Kidney tubule cell (primary cell): ENCODE measurements at regions not wholly inside any gene's neighbourhood (a gene's known extent, or its start where the extent isn't known, plus 50 kb on each side); places are given as distances from the start of the nearest gene placed in this dataset.
"Not testable (repeated sequence)": the region's sequence is repeated elsewhere in the genome, so short reads cannot be mapped to it uniquely, and the experiment has no call there.

ENCODE experiments used
- DNase-seq: peaks from one replicate; pipeline ENCODE4 v3.0.0-alpha.2; 2018; ENCODE audit warnings: low spot score

GRCh38 chr17:63258785-63259184 is 187.3 kb downstream of the CYB561 start:
- no peak for DNase-seq

- no peak for DNase-seq
These were observed 183.2 kb downstream of the CYB561 start for GRCh38 chr17:63262751-63263476.

DNA sequence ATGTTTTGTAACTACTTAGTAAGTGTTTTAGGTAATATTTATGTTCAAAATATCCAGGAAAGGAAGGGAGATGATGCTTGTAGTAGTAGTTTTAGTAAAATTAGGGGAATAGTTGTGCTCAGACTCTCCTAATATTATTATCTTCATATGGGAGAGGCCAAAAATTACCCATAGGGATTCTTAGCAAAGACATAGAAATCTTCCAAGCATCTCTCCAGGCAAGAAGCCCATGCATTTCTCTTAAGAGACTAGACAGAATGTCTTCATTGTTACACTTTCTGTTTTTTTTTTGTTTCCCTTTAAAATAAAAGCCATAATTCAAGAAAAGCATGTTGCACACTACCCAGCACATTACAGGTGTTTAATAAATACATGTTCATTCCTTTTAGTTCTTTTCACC is 180.6 kb downstream of the CYB561 start:
- no peak for DNase-seq

- no peak for DNase-seq
These were observed 178.3 kb downstream of the CYB561 start for GRCh38 chr17:63267846-63268245.

DNA sequence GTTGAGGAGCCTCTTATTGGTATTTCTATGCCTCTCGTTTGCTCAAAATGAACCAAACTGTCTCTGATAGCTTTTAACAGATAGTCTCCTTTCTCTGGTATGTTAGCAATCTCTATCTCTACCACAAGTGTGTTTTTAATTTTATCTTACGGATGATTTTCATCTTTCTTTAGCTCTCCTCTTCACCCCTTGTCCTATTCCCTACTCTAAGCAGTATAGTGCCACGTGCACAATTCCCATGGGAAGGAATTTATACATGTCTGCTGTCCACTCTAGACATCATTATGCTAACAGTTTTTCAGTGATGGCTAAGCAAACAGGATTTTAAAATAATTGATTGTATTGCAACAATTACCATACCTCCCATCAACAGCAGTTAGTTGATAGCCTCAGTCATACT is 177.3 kb downstream of the CYB561 start:
- DNase-seq: no peak

- DNase-seq: no peak
These were observed 175.5 kb downstream of the CYB561 start for GRCh38 chr17:63270610-63271009.

- DNase-seq: peak; percentile 33
These were observed 172.0 kb downstream of the CYB561 start for GRCh38 chr17:63274146-63274545.

DNA sequence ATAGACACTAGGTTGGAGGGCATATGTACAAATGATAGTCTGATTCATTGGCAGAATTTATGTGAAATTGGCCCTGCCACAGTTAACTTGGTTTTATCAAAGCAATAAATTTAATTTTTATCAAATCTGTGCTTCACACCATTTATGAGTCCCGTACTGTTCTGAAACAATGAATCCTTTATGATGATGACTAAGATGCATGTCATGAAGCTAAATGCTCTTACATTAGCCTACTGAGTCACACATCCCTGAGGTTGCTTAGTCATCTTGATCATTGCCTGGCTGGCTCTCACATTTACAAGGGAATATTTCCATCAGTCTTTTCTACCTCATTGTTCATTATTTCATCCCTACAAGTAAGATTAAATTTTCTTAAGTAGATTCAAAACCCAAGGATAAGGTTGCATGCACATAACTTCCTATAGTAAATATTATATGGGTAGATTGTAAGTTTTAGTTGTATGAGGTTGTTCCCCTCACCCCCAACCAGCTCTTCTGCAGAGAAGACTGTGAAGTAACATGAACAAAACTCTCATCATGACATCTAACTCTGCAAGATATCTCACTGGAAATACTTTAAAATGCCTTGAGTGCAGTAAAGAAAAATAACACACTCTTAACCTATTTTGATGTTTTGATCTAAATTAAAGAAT is 170.7 kb downstream of the CYB561 start:
- peak; percentile 94 for DNase-seq

- no peak for DNase-seq
These were observed 169.9 kb downstream of the CYB561 start for GRCh38 chr17:63275971-63276745.

DNA sequence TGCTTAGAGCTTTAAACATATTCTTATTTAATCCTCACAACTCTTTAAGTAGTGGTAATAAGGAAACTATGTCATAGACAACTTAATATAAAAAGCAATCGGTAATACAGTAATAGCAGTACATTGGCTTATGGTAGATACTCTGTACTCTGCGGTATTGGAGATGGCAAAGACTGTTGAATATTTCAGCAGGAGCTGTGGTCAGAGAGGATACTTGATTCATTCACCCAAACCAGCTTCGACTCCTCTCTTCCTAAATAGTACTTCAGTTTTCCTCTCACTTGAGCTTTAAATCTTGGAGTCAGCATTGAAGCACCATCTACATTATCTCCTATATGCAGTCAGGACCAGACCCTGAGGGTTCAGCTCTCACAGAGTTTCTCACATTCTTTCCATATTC is 169.3 kb downstream of the CYB561 start:
- no peak for DNase-seq

DNA sequence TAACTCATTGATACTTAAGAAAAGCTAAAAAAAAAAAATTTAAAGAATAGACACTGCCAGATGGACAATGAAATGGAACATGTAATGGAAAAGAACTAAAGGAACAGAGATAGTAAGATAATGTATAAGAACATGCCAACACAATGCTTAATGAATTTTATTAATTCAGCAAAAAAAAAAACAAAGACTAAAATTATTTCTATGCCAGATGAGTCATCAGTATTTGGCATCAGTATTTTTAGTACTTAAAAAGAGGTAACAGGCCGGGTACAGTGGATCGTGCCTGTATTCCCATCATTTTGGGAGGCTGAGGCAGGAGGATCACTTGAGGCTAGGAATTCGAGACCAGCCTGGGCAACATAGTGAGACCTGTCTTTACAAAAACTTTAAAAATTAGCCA is 168.5 kb downstream of the CYB561 start:
- no peak for DNase-seq

DNA sequence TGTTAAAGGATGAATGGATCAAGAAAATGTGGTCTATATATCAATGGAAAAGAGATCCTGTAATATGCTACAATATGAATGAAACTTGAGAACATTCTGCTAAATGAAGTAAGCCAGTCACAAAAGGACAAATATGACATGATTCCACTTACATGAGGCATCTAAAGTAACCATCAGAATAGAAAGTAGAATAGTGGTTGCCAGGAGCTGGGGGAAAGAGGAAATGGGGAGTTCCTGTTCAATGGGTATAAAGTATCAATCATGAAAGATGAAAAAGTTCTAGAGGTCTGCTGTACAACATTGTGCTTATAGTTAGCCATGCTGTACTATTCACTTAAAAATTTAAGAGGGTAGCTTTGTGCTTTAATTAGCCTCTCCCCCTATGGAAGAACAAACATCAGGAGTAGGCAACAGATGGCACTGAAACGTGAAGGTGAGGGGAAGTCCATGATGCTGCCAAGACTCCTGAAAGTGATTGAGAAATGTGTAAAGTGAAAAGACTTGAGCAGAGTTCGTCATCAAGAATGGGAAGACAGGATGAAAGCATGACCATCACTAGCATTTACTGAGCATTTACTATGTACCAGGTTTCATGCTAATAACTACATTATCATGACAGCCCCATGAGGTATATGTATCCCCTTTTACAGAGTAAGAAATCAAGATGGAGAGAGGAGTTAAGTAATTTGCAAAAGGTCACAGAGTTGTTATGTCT is 167.2 kb downstream of the CYB561 start:
- no peak for DNase-seq

GRCh38 chr17:63279498-63280230 is 166.4 kb downstream of the CYB561 start:
- peak; percentile 35 for DNase-seq

GRCh38 chr17:63282455-63282854 is 163.7 kb downstream of the CYB561 start:
- DNase-seq: no peak

- DNase-seq: no peak
These were observed 160.6 kb downstream of the CYB561 start for GRCh38 chr17:63285551-63285950.

GRCh38 chr17:63286254-63286653 is 159.9 kb downstream of the CYB561 start:
- DNase-seq: no peak

DNA sequence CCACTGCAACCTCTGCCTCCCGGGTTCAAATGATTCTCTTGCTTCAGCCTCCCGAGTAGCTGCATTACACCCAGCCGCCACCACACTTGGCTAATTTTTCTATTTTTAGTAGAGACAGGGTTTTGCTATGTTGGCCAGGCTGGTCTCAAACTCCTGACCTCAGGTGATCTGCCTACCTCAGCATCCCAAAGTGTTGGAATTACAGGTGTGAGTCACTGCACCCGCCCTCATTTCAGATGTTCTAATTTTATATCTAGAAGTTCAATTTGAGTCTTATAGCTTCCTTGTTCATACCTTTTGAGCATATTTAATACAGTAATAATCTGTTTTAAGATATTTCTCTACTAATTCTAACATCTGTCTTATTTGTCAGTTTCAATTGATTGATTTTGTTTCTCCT is 159.1 kb downstream of the CYB561 start:
- DNase-seq: not testable (repeated sequence)

- DNase-seq: no peak
These were observed 156.2 kb downstream of the CYB561 start for GRCh38 chr17:63289931-63290330.

DNA sequence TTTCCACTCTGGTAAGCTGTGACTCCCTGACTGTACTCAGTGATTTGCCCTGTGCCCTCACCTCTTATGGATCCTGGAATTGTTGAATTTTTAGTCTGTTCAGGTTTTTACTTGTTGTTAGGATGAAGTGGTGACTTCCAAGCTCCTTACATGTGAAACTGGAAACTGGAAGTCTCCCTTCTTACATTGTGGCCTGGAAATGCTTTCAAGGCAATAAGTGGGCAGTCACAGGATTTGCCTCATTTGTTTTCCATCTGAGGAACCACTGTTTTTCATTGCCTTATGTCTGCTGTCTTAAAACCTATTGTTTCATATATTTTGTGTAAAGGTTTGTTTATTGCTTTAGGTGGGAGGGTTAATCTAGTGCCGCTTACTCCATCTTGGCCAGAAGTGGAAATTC is 155.8 kb downstream of the CYB561 start:
- no peak for DNase-seq

DNA sequence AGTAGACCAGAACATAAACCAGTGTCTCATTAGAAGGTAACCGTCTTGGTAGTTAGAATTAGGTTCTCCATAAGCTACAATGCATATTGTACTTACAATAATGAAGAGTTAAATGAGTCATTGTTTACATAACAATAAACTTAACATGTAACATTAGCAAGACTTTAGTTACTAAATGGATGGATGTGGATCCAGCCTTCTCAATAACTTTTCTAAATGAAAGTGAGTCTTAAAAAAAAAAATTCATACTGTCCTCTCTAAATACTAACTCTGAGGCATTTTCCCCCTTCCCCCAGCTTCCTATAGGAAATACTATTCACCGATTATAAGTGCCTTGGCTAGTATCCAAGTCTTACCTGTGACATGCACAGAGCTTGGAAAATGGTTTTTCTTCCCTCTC is 155.3 kb downstream of the CYB561 start:
- no peak for DNase-seq

DNA sequence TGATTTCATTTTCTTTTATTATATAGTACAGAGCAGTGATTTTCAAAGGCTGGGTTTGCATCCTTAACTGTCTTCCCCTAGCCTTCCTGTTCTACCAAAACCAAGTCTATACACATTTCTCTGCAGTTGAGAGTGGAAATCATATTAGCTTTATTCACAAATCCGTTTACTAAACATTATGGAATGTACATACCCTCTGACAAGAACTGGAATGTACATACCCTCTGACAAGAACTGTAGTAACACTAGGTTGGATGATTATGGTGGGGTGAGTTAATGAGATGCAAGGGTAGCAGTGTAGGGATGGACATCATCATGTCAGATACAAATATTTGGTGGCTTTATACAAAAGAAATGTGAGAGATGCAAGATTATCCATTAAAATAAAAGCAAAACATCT is 154.8 kb downstream of the CYB561 start:
- DNase-seq: no peak

- no peak for DNase-seq
These were observed 153.7 kb downstream of the CYB561 start for GRCh38 chr17:63292421-63292820.
